GM12878 (cell line): ENCODE measurements at regions not wholly inside any gene's neighbourhood (a gene's known extent, or its start where the extent isn't known, plus 50 kb on each side); places are given as distances from the start of the nearest gene placed in this dataset.

ENCODE experiments used
- CHD4 ChIP-seq: fragments of 200-600 bp; sonication (generic); IDR thresholded peaks from 2 replicates; pipeline ENCODE4 v1.6.1; 2016; ENCODE audit warnings: mild to moderate bottlenecking
- CREM ChIP-seq: IDR thresholded peaks from 2 replicates; pipeline ENCODE4 v1.6.1; 2014; ENCODE audit warnings: antibody characterized with exemption, low read depth
- ETV6 ChIP-seq, 2 experiments: fragments of 450-650 bp in 1 of 2; IDR thresholded peaks in 1 of 2; conservative IDR thresholded peaks in 1 of 2; 2 replicates each; pipeline ENCODE4 v1.6.1; 2014; ENCODE audit warnings: antibody characterized with exemption in 1 of 2, borderline replicate concordance in 1 of 2, low read depth in 1 of 2, mild to moderate bottlenecking in 1 of 2, moderate library complexity in 1 of 2
- PAX5 ChIP-seq: IDR thresholded peaks from 2 replicates; pipeline ENCODE4 v1.6.1; 2011; ENCODE audit warnings: low read depth, low read length, borderline replicate concordance
- POLR2A ChIP-seq: IDR thresholded peaks from 2 replicates; pipeline ENCODE4 v1.6.1; 2011; ENCODE audit warnings: low read depth, mild to moderate bottlenecking, low read length
- STAT1 ChIP-seq: fragments of 450-650 bp; conservative IDR thresholded peaks from 2 replicates; pipeline ENCODE4 v1.6.1; 2014; ENCODE audit warnings: antibody characterized with exemption, mild to moderate bottlenecking
- ZNF384 ChIP-seq: IDR thresholded peaks from 2 replicates; pipeline ENCODE4 v1.6.1; 2012; ENCODE audit warnings: low read depth, mild to moderate bottlenecking, low read length, improper control_type of control experiment, borderline replicate concordance
- TF ChIP-seq, protein P1 (sequence below): IDR thresholded peaks from 2 replicates; pipeline ENCODE4 v1.6.1; 2011; ENCODE audit warnings: borderline replicate concordance, low read depth, mild to moderate bottlenecking, moderate library complexity, mixed read lengths, low read length; ENCODE audit not compliant: insufficient read depth; ENCODE audit errors: extremely low read length
- TF ChIP-seq, protein P2 (sequence below): fragments of 450-650 bp; IDR thresholded peaks from 2 replicates; pipeline ENCODE4 v1.6.1; 2016; ENCODE audit warnings: mild to moderate bottlenecking
- TF ChIP-seq, protein P3 (sequence below): fragments of 450-650 bp; IDR thresholded peaks from 2 replicates; pipeline ENCODE4 v1.6.1; 2017; ENCODE audit warnings: mild to moderate bottlenecking, low read depth, inconsistent platforms; ENCODE audit not compliant: poor library complexity, severe bottlenecking
- TF ChIP-seq, protein P4 (sequence below): fragments of 450-650 bp; IDR thresholded peaks from 2 replicates; pipeline ENCODE4 v1.6.1; 2017; ENCODE audit warnings: mild to moderate bottlenecking

- TF ChIP-seq, protein P1, sequence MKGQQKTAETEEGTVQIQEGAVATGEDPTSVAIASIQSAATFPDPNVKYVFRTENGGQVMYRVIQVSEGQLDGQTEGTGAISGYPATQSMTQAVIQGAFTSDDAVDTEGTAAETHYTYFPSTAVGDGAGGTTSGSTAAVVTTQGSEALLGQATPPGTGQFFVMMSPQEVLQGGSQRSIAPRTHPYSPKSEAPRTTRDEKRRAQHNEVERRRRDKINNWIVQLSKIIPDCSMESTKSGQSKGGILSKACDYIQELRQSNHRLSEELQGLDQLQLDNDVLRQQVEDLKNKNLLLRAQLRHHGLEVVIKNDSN: no peak
- no peak for TF ChIP-seq POLR2A
- no peak for TF ChIP-seq CREM
- TF ChIP-seq ZNF384: no peak
- TF ChIP-seq, protein P2, sequence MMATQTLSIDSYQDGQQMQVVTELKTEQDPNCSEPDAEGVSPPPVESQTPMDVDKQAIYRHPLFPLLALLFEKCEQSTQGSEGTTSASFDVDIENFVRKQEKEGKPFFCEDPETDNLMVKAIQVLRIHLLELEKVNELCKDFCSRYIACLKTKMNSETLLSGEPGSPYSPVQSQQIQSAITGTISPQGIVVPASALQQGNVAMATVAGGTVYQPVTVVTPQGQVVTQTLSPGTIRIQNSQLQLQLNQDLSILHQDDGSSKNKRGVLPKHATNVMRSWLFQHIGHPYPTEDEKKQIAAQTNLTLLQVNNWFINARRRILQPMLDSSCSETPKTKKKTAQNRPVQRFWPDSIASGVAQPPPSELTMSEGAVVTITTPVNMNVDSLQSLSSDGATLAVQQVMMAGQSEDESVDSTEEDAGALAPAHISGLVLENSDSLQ: no peak
- TF ChIP-seq STAT1: no peak
- no peak for TF ChIP-seq CHD4
- TF ChIP-seq, protein P3, sequence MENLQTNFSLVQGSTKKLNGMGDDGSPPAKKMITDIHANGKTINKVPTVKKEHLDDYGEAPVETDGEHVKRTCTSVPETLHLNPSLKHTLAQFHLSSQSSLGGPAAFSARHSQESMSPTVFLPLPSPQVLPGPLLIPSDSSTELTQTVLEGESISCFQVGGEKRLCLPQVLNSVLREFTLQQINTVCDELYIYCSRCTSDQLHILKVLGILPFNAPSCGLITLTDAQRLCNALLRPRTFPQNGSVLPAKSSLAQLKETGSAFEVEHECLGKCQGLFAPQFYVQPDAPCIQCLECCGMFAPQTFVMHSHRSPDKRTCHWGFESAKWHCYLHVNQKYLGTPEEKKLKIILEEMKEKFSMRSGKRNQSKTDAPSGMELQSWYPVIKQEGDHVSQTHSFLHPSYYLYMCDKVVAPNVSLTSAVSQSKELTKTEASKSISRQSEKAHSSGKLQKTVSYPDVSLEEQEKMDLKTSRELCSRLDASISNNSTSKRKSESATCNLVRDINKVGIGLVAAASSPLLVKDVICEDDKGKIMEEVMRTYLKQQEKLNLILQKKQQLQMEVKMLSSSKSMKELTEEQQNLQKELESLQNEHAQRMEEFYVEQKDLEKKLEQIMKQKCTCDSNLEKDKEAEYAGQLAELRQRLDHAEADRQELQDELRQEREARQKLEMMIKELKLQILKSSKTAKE: no peak
- no peak for TF ChIP-seq ETV6 (conservative IDR thresholded peaks at IDR 0.05 in 1 of 2, IDR thresholded peaks at IDR 0.05 in 1 of 2; ENCODE audit: borderline replicate concordance in 1 of 2, low read depth in 1 of 2)
- TF ChIP-seq PAX5: no peak
- TF ChIP-seq, protein P4, sequence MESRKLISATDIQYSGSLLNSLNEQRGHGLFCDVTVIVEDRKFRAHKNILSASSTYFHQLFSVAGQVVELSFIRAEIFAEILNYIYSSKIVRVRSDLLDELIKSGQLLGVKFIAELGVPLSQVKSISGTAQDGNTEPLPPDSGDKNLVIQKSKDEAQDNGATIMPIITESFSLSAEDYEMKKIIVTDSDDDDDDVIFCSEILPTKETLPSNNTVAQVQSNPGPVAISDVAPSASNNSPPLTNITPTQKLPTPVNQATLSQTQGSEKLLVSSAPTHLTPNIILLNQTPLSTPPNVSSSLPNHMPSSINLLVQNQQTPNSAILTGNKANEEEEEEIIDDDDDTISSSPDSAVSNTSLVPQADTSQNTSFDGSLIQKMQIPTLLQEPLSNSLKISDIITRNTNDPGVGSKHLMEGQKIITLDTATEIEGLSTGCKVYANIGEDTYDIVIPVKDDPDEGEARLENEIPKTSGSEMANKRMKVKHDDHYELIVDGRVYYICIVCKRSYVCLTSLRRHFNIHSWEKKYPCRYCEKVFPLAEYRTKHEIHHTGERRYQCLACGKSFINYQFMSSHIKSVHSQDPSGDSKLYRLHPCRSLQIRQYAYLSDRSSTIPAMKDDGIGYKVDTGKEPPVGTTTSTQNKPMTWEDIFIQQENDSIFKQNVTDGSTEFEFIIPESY: no peak
Observed at GRCh38 chr4:141338238-141338637, 117.5 kb downstream of the ZNF330 start (continued).
